Ovary (tissue), 3 donors: ENCODE measurements at regions not wholly inside any gene's neighbourhood (a gene's known extent, or its start where the extent isn't known, plus 50 kb on each side); places are given as distances from the start of the nearest gene placed in this dataset.

Experiments
- CTCF ChIP-seq, 3 donors: fragments of 450-650 bp in 2 of 3; fragments of 200-600 bp in 1 of 3; IDR thresholded peaks; one replicate each; pipeline versions ENCODE4 v1.5.1 to v1.8.0; 2016 to 2022; ENCODE audit warnings: antibody characterized with exemption in 3 of 3, mild to moderate bottlenecking in 1 of 3
- EP300 ChIP-seq: sonication (generic); formaldehyde crosslinking; IDR thresholded peaks from one replicate; pipeline ENCODE4 v1.6.1; 2017; ENCODE audit warnings: antibody characterized with exemption
- POLR2A ChIP-seq: fragments of 450-650 bp; IDR thresholded peaks from one replicate; pipeline ENCODE4 v1.6.1; 2017; ENCODE audit warnings: antibody characterized with exemption, mild to moderate bottlenecking, moderate library complexity
- donor health status: DM: no; HTN: no; CAD: no.

DNA sequence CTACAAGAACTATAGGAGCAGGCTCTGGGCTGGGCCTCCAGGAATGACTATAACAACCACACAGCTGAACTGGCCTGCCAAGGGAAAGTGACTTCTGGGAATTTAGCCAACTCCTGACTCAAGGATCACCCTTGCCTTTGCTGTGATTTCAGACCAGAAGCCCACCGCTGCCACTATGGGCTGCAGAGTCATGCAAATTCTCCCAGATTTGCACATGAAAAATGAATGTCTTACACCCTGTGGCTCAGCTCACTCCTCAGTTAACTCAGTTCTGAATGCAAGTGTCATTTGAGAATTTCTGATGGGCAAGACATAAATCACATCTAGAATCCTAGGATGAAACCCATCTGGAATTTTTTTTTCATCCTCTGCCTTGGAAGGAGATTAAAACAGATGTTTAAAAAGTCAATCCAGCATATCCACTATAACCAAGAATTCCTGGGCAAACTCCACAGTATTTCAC lies 186.5 kb upstream of the BET1 start:
- TF ChIP-seq CTCF (IDR thresholded peaks at IDR 0.05): no peak
- TF ChIP-seq POLR2A: no peak
- no peak for TF ChIP-seq EP300
